ENCODE measurements at regions not wholly inside any gene's neighbourhood (a gene's known extent, or its start where the extent isn't known, plus 50 kb on each side); places are given as distances from the start of the nearest gene placed in this dataset.
A peak's percentile ranks its signal among the peaks of the same experiment; 100 is the strongest.

DNA sequence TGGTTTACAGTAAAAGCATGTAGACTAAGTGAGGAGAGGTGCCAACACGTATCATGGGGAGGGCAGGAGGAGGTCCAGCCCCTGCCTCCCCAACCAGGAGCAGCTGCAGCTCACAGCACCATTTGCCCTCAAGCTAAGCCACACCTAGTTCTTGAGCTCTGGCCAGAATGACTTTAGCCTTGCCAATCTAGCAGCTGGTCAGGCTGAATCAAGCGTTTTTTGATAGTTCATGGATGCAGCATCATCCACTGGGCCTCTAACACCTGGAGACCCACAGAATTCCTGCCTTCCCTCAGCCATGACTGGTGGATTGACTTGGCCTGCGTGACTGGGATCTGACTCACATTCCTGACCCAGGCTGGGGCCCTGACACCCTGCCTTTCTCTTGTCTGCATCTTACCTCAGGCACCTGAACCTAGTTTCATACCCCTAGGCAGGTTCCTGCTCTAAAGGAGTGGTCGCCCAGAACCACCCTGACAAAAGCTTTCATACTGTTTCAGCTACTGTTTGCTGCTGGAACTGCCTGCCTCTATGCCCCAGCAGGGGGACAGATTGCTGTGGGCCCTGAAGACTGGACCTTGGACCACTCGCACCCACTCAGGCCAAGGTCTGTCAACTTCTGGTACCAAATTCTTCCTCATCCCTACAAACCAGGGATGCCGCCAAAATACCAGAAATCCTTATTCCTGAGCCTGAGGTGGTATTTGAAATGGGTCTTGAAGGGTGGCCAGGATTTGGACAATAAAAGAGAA is 122.3 kb downstream of the QRSL1 start:
- Histone ChIP-seq H3K4me3 (no peak overlapping the region), H3K36me3 (ENCODE audit: low read depth) (no peaks in the 10 kb centered on the region), H3K4me1 (replicated peaks; ENCODE audit: insufficient read depth) (peaks cover 44% of the 10 kb centered on the region), H3K79me2 (ENCODE audit: low read depth) (no peaks in the 10 kb centered on the region), H3F3A (ENCODE audit: insufficient read depth, low read depth) (peaks cover 40% of the 10 kb centered on the region), H3K4me2 (peak overlapping the region; percentile 12; the same call in 1 of the 2 replicates), H4K20me1 (ENCODE audit: insufficient read depth) (no peaks in the 10 kb centered on the region), H3K27me3 (ENCODE audit: insufficient read depth, low read depth) (no peaks in the 10 kb centered on the region), H3K9me3 (ENCODE audit: insufficient read depth, low read depth) (no peaks in the 10 kb centered on the region), H3K9me2 (ENCODE audit: insufficient read depth) (no peaks in the 10 kb centered on the region), H2AFZ (no peak overlapping the region), H3K27ac (peak overlapping the region; percentile 73)
- intact Hi-C loops (cut with micrococcal nuclease; ENCODE audit: unreplicated experiment) = loop anchor here (1.0 to 2.0 kb wide), 3 partner anchors 48 to 161 kb away; no protein-coding TSS in a partner anchor
- POLR2A ChIA-PET (ENCODE audit: unreplicated experiment) = interaction anchor here (0.6 to 1.2 kb wide), 3 partner anchors 47 to 121 kb away, joined by 3 to 7 read pairs (median 4); no protein-coding TSS in a partner anchor
- TF ChIP-seq, protein P1, sequence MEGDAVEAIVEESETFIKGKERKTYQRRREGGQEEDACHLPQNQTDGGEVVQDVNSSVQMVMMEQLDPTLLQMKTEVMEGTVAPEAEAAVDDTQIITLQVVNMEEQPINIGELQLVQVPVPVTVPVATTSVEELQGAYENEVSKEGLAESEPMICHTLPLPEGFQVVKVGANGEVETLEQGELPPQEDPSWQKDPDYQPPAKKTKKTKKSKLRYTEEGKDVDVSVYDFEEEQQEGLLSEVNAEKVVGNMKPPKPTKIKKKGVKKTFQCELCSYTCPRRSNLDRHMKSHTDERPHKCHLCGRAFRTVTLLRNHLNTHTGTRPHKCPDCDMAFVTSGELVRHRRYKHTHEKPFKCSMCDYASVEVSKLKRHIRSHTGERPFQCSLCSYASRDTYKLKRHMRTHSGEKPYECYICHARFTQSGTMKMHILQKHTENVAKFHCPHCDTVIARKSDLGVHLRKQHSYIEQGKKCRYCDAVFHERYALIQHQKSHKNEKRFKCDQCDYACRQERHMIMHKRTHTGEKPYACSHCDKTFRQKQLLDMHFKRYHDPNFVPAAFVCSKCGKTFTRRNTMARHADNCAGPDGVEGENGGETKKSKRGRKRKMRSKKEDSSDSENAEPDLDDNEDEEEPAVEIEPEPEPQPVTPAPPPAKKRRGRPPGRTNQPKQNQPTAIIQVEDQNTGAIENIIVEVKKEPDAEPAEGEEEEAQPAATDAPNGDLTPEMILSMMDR (conservative IDR thresholded peaks at IDR 0.05) = no peak
- no peak for TF ChIP-seq EZH2 (IDR thresholded peaks at IDR 0.05; ENCODE audit: low read depth)
- CTCF ChIA-PET = interaction anchor here (0.6 kb wide), 1 partner anchor 32 kb away, joined by 5 read pairs; no protein-coding TSS in a partner anchor
- no TSS peak for BruUV-seq (replicated peaks)
- DNase-seq = peak; percentile 85 to 95

DNA sequence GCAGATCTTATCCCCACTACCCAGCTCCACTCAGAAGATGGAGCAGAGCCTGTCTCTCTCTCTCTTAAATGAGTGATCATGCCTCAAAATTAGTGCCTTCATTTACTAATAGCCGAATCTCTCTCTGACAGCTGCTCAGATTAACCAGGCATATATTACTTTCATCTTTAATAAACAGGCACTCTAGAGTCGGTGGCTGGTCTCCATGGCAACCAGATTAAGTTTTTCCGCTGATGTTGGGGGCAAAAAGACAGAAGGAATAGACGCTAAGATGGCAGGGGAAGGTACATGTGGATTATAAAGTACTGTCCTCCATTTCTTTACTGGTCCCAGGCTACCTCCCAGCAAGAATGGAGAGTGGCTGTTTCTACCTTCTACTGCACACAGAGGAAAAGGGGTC is 121.6 kb downstream of the QRSL1 start:
- intact Hi-C loops (cut with micrococcal nuclease; ENCODE audit: unreplicated experiment) = loop anchor here (1.0 to 2.0 kb wide), 3 partner anchors 48 to 162 kb away; no protein-coding TSS in a partner anchor
- POLR2A ChIA-PET (ENCODE audit: unreplicated experiment) = interaction anchor here (1.2 kb wide), 1 partner anchor 120 kb away, joined by 7 read pairs; no protein-coding TSS in a partner anchor
- CTCF ChIA-PET = no interaction called here

DNA sequence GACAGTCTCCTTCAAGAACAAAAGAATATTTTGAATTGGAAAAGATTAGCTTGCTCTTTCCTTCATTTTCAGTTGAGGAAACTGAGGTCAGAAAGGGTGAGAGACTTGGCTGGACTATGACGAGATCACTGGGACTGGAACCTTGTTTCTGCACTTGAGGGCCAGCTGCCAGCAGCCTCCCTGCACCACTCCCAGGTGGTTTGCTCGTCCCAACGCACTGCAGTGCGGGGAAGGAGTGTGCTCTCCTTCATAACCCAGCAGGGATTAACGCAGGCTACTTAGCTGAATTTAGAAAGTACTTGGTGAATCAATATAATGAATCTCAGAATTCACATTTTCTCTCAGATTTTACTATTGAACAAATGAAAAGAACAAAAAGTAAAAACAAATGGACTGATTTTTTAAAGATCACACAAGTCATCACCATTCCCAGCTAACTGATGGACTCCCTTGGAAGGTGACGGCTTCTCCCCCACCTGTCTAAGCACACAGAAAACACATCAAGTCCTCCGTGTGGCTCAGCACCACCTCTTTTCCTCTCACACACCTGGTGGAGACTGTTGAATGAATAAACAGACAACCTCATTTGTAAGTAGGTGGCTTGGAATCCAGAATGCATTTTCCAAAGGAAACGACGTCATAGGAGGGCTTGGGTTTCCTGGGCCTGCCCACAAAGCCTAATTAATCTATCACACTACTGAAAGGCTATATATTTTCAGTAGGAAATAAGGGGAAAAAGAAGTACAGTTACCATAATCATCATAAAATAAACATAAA is 121.0 kb downstream of the QRSL1 start:
- CTCF ChIA-PET = no interaction called here
- no peak overlapping the region for H3K4me2 ChIP-seq
- intact Hi-C loops (cut with micrococcal nuclease; ENCODE audit: unreplicated experiment) = loop anchor here (2.0 kb wide), 1 partner anchor 162 kb away; no protein-coding TSS in a partner anchor

More for the DNA sequence above, 121.6 kb downstream of the QRSL1 start:
- H3K27ac ChIP-seq = peak overlapping the region; percentile 48
- DNase-seq = no peak
- H2AFZ ChIP-seq = no peak overlapping the region
- H3K4me2 ChIP-seq = no peak overlapping the region
- no peaks in the 10 kb centered on the region for H3K27me3 ChIP-seq (ENCODE audit: insufficient read depth, low read depth)
- H3K9me3 ChIP-seq (ENCODE audit: insufficient read depth, low read depth) = no peaks in the 10 kb centered on the region
- no peaks in the 10 kb centered on the region for H3K9me2 ChIP-seq (ENCODE audit: insufficient read depth)
- H3K36me3 ChIP-seq (ENCODE audit: low read depth) = no peaks in the 10 kb centered on the region
- H3K4me3 ChIP-seq = no peak overlapping the region
- TF ChIP-seq EZH2 (IDR thresholded peaks at IDR 0.05; ENCODE audit: low read depth) = no peak
- TF ChIP-seq, protein P1 (conservative IDR thresholded peaks at IDR 0.05) = no peak
- no TSS peak for BruUV-seq (replicated peaks)
- H3K79me2 ChIP-seq (ENCODE audit: low read depth) = no peaks in the 10 kb centered on the region
- H3F3A ChIP-seq (ENCODE audit: insufficient read depth, low read depth) = peaks cover 47% of the 10 kb centered on the region
- peaks cover 51% of the 10 kb centered on the region for H3K4me1 ChIP-seq (replicated peaks; ENCODE audit: insufficient read depth)
- no peaks in the 10 kb centered on the region for H4K20me1 ChIP-seq (ENCODE audit: insufficient read depth)

More for the DNA sequence above, 121.0 kb downstream of the QRSL1 start:
- no TSS peak for BruUV-seq (replicated peaks)
- no peak overlapping the region for H3K27ac ChIP-seq
- no peaks in the 10 kb centered on the region for H3K36me3 ChIP-seq (ENCODE audit: low read depth)
- POLR2A ChIA-PET (ENCODE audit: unreplicated experiment) = no interaction called here
- peaks cover 53% of the 10 kb centered on the region for H3F3A ChIP-seq (ENCODE audit: insufficient read depth, low read depth)
- no peaks in the 10 kb centered on the region for H3K27me3 ChIP-seq (ENCODE audit: insufficient read depth, low read depth)
- no peaks in the 10 kb centered on the region for H3K9me2 ChIP-seq (ENCODE audit: insufficient read depth)
- H4K20me1 ChIP-seq (ENCODE audit: insufficient read depth) = no peaks in the 10 kb centered on the region
- no peak for DNase-seq
- peaks cover 57% of the 10 kb centered on the region for H3K4me1 ChIP-seq (replicated peaks; ENCODE audit: insufficient read depth)
- TF ChIP-seq EZH2 (IDR thresholded peaks at IDR 0.05; ENCODE audit: low read depth) = no peak
- TF ChIP-seq, protein P1 (conservative IDR thresholded peaks at IDR 0.05) = no peak
- H3K79me2 ChIP-seq (ENCODE audit: low read depth) = no peaks in the 10 kb centered on the region
- H2AFZ ChIP-seq = no peak overlapping the region
- H3K9me3 ChIP-seq (ENCODE audit: insufficient read depth, low read depth) = no peaks in the 10 kb centered on the region
- H3K4me3 ChIP-seq = no peak overlapping the region

All from PC-9 (cell line).